ENCODE measurements at regions not wholly inside any gene's neighbourhood (a gene's known extent, or its start where the extent isn't known, plus 50 kb on each side); places are given as distances from the start of the nearest gene placed in this dataset.

DNA sequence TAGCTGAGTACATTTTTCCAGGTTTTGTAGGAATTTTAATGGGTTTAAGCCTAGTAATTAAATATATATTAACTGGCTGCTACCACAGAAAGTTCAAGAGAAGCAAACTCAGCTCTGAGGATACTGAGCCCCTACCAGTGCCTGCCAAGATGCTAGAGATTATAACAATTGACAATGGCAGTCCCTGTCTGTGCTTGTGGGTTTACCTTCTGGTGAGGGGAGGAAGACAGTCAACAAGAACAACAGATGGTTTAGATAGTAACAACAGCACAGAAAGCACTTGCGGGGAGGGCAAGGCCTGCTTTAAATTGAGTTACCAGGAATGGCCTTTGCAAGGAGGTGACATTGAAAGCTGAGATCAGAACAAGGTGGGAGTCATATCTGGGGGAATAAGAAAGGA, 56.6 kb upstream of the ARHGEF3 start:
- no peak overlapping the region for H3K27ac ChIP-seq (ENCODE audit: low read length)
- DNase-seq: no peak
- no CpG with 5 or more reads among the region's 1 CpG for WGBS (ENCODE audit: insufficient coverage, low lambda C conversion rate)
- no peak overlapping the region for H3K4me3 ChIP-seq (ENCODE audit: low read length)
- H3K36me3 ChIP-seq (ENCODE audit: control insufficient read depth, insufficient read depth, low read length): no peaks in the 10 kb centered on the region
- no peaks in the 10 kb centered on the region for H3K27me3 ChIP-seq (ENCODE audit: control insufficient read depth, insufficient read depth, low read length)
- H3K9me3 ChIP-seq (ENCODE audit: control insufficient read depth, low read depth, low read length): no peaks in the 10 kb centered on the region
- no peaks in the 10 kb centered on the region for H3K4me1 ChIP-seq (ENCODE audit: control insufficient read depth, insufficient read depth, low read length)

DNA sequence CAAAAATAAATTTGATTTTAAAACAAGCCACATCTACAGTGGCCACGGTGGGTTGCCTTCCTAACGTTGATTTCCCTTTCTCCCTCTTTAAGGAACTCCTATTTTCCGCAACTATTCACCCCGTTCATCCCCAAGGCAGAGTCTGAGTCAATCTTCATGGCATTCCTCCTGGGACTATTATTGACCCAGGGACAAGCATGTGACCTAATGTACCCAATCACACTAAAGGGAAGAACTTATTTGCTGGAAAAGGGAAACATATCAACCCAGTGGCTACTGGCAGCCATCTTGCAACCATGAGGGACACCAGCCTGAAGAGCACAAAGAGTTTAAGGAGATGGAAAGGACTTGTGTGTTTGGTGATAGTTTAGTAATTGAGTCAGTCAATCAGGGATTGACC, 55.4 kb upstream of the ARHGEF3 start:
- Histone ChIP-seq H3K4me3 (ENCODE audit: low read length) (no peak overlapping the region), H3K9me3 (ENCODE audit: control insufficient read depth, low read depth, low read length) (no peaks in the 10 kb centered on the region), H3K4me1 (ENCODE audit: control insufficient read depth, insufficient read depth, low read length) (no peaks in the 10 kb centered on the region), H3K27me3 (ENCODE audit: control insufficient read depth, insufficient read depth, low read length) (no peaks in the 10 kb centered on the region), H3K27ac (ENCODE audit: low read length) (no peak overlapping the region), H3K36me3 (ENCODE audit: control insufficient read depth, insufficient read depth, low read length) (no peaks in the 10 kb centered on the region)
- no CpG with 5 or more reads among the region's 4 CpGs for WGBS (ENCODE audit: insufficient coverage, low lambda C conversion rate)
- no peak for DNase-seq

DNA sequence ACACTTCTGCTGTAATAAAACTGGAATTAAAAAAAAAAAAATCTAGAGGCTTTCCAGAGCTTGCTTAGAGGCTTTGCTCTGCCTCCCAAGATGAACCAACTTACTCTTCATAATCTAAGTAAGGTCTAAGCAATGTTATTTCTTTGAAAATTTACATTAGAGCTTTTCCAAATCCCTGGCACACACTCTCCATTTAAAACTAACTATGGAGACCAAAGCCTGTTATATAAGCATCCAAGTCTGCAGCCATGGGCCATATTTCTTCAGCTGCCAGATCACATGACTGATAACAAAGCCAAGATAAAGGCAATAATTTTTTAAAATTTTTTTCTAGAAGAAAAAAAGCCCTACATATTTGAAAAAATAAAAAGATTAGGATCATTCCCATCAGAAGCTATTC, 55.0 kb upstream of the ARHGEF3 start:
- no peak overlapping the region for H3K4me3 ChIP-seq (ENCODE audit: low read length)
- no peak for DNase-seq
- H3K27me3 ChIP-seq (ENCODE audit: control insufficient read depth, insufficient read depth, low read length): no peaks in the 10 kb centered on the region
- H3K27ac ChIP-seq (ENCODE audit: low read length): no peak overlapping the region
- H3K36me3 ChIP-seq (ENCODE audit: control insufficient read depth, insufficient read depth, low read length): no peaks in the 10 kb centered on the region
- H3K4me1 ChIP-seq (ENCODE audit: control insufficient read depth, insufficient read depth, low read length): no peaks in the 10 kb centered on the region
- no peaks in the 10 kb centered on the region for H3K9me3 ChIP-seq (ENCODE audit: control insufficient read depth, low read depth, low read length)

DNA sequence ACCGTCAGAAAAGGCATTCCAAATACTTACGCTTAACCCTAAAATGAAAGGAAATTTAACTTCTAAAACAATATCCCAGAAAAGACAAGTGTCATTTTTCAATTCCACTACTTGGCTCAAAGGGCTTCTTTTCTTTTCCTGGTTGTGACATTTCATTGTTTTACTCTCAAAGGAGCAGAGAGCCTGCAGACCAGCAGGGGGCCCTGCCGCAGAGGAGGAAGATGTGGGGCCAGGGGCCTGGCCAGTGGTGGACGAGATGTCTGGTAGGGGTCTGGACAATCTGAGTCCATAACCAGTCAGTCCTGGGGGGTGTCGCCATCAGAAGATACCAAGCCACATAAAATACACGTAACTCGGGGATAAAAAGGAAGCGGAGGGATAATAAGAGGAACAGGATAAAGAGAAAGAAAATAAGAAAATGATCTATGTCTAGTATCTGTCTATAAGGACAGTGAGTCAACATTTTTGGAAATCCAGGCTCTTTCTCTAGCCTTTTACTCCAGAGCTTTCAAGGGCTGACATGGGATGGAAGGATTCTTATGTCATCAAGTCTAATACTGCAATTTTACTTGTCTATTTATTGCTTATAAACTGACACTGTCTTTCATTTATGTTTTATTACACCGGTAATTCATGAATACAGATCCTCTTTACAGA, 54.2 kb upstream of the ARHGEF3 start:
- Histone ChIP-seq H3K36me3 (ENCODE audit: control insufficient read depth, insufficient read depth, low read length) (no peaks in the 10 kb centered on the region), H3K27ac (ENCODE audit: low read length) (no peak overlapping the region), H3K4me3 (ENCODE audit: low read length) (no peak overlapping the region), H3K4me1 (ENCODE audit: control insufficient read depth, insufficient read depth, low read length) (no peaks in the 10 kb centered on the region), H3K9me3 (ENCODE audit: control insufficient read depth, low read depth, low read length) (no peaks in the 10 kb centered on the region), H3K27me3 (ENCODE audit: control insufficient read depth, insufficient read depth, low read length) (no peaks in the 10 kb centered on the region)
- DNase-seq: no peak
- 94% methylated on average over 3 of the region's 9 CpGs for WGBS (ENCODE audit: insufficient coverage, low lambda C conversion rate)

DNA sequence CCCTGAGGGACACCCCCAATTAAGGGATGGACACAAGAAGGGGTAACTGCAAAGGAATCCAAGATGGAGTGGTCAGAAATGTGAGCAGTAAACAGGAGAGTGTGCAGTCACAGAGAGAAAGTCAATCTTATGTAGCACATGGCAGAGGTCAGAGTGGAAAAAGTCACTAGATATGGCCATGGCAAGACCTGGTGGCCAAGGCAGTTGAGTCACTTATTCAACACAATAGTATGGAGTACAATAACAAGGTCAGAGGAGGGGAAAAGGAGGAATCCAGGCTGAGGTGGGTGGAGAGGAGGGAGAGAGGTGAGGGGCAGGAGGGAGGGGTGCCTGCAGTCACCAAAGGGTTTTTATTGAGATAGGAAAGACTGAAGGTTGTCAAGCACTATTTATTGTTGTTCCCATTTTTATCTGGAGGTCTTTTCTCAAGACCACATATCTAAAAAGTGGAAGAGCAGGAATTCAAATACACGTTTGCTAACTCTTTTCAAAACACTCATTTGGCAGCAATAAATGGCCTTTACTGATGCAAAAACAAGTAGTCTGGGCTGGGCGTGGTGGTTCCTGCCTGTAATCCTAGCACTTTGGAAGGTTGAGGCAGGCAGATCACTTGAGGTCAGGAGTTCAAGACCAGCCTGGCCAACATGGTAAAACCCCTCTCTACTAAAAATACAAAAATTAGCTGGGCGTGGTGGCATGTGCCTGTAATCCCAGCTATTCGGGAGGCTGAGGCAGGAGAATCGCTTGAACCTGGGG, 53.3 kb upstream of the ARHGEF3 start:
- Histone ChIP-seq H3K27ac (ENCODE audit: low read length) (no peak overlapping the region), H3K27me3 (ENCODE audit: control insufficient read depth, insufficient read depth, low read length) (no peaks in the 10 kb centered on the region), H3K4me3 (ENCODE audit: low read length) (no peak overlapping the region), H3K36me3 (ENCODE audit: control insufficient read depth, insufficient read depth, low read length) (no peaks in the 10 kb centered on the region), H3K9me3 (ENCODE audit: control insufficient read depth, low read depth, low read length) (no peaks in the 10 kb centered on the region), H3K4me1 (ENCODE audit: control insufficient read depth, insufficient read depth, low read length) (no peaks in the 10 kb centered on the region)
- WGBS (ENCODE audit: insufficient coverage, low lambda C conversion rate): no CpG with 5 or more reads among the region's 5 CpGs
- DNase-seq: no peak

DNA sequence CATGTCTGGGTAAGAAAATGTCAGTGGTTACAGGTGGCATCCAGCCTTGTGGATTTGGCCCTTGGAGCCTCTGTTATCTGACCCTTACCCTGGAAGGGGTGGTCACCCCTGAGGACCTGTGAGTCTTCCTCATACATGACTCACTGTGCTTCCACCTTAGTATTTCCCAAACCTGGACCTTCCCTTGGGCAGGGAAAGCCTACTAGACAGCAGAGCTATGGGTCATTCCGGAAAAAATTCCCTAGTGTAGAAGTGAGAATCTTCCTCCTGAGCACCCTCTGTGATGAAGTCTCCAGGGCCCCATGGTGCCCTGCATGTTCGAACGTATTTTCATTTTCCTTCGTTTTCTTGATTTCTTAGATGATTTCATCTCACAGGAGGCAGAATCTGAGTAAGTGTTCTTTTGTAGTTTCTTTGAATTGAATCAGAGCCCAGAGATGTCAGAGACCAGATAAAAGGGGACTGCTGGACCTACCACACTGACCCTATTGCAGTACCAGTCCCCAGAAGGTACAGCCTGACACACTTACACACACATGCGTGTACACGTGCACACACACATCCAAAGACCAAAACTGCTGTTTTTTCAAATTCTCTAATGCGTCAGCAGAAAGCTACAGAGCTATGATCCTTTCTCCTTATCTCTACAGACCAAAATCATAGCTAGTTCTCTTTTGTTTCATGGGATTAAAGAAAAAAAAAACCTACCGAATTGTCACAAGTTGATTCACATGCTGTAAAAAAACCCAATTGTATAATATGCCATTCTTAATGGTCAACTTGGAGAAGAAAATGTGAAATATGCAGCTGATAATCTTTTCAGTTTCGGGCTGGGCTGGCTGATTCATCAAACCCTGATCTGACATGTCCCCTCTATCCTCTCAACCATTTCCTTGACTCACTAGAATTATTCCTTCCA, 50.5 kb upstream of the ARHGEF3 start:
- Histone ChIP-seq H3K4me3 (ENCODE audit: low read length) (no peak overlapping the region), H3K27ac (ENCODE audit: low read length) (no peak overlapping the region), H3K4me1 (ENCODE audit: control insufficient read depth, insufficient read depth, low read length) (no peaks in the 10 kb centered on the region), H3K27me3 (ENCODE audit: control insufficient read depth, insufficient read depth, low read length) (no peaks in the 10 kb centered on the region), H3K36me3 (ENCODE audit: control insufficient read depth, insufficient read depth, low read length) (no peaks in the 10 kb centered on the region), H3K9me3 (ENCODE audit: control insufficient read depth, low read depth, low read length) (no peaks in the 10 kb centered on the region)
- no peak for DNase-seq
- 75% methylated on average over 2 of the region's 9 CpGs for WGBS (ENCODE audit: insufficient coverage, low lambda C conversion rate)

Measured in large intestine (tissue), 3 donors.